22Rv1 (cell line): ENCODE measurements at regions not wholly inside any gene's neighbourhood (a gene's known extent, or its start where the extent isn't known, plus 50 kb on each side); places are given as distances from the start of the nearest gene placed in this dataset.

Source experiments
- CTCF ChIP-seq: fragments of 450-650 bp; IDR thresholded peaks from 2 replicates; pipeline ENCODE4 v1.5.1; 2017; ENCODE audit warnings: mild to moderate bottlenecking
- ZFX ChIP-seq: fragments of 450-650 bp; IDR thresholded peaks from 2 replicates; pipeline ENCODE4 v1.6.1; 2017; ENCODE audit warnings: antibody characterized with exemption, borderline replicate concordance

GRCh38 chr2:121919803-121920202 lies 164.4 kb downstream of the TSN start:
- TF ChIP-seq CTCF (no peak), ZFX (no peak)
